ENCODE measurements at regions not wholly inside any gene's neighbourhood (a gene's known extent, or its start where the extent isn't known, plus 50 kb on each side); places are given as distances from the start of the nearest gene placed in this dataset.

DNA sequence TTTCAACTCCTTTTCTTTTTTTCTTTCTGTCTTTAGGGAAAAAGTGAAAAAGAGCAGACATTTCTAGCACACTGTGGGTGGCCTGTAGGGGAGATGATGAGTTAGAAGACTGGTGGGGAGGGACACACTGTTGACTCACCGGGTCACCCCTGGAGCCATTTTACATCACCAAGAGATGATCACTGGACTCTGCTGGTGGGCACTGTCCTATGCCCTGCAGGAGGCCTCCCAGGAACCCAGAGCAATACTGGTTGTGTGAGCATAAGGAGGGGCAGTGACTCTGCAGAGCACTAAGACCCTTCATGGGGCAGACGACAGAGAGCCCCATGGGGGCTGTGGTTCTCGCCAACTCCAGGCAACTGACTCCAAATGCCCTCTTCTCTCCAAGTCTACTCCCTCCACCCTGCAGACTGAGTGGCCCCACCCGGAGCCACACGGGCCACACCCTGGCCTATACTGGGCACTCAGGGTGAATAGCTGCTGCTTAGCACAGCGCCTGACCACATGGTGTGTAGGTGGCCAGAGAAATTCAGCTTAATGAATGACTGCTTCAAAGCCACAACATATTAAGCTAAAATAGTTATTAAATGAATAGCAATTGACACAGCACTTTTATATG, 177.5 kb downstream of the CDC5L start:
- no peak overlapping the region for H3K9ac ChIP-seq (ENCODE audit: low read depth, low read length, poor library complexity, severe bottlenecking)
- H3F3A ChIP-seq (ENCODE audit: low read depth), result no peaks in the 10 kb centered on the region
- no peaks in the 10 kb centered on the region for H3K9me2 ChIP-seq (replicated peaks; ENCODE audit: low read depth, low read length)
- H3K4me1 ChIP-seq (ENCODE audit: insufficient read depth, low read length, poor library complexity, severe bottlenecking), result no peaks in the 10 kb centered on the region
- no peaks in the 10 kb centered on the region for H3K36me3 ChIP-seq (ENCODE audit: insufficient read depth, low read length)
- H3K4me3 ChIP-seq (ENCODE audit: low read length, poor library complexity, severe bottlenecking), result no peak overlapping the region
- H3K27me3 ChIP-seq (ENCODE audit: insufficient read depth, low read length, poor library complexity, severe bottlenecking), result no peaks in the 10 kb centered on the region
- no peaks in the 10 kb centered on the region for H3K79me2 ChIP-seq (ENCODE audit: insufficient read depth, low read length)
- H2AFZ ChIP-seq (ENCODE audit: low read length), result no peak overlapping the region
- H4K20me1 ChIP-seq (ENCODE audit: insufficient read depth, low read length, poor library complexity, severe bottlenecking), result no peaks in the 10 kb centered on the region
- H3K4me2 ChIP-seq (ENCODE audit: low read depth, low read length, poor library complexity, severe bottlenecking), result no peak overlapping the region
- no peaks in the 10 kb centered on the region for H3K9me3 ChIP-seq (ENCODE audit: insufficient read depth, low read depth, low read length)
- TF ChIP-seq, protein P1, sequence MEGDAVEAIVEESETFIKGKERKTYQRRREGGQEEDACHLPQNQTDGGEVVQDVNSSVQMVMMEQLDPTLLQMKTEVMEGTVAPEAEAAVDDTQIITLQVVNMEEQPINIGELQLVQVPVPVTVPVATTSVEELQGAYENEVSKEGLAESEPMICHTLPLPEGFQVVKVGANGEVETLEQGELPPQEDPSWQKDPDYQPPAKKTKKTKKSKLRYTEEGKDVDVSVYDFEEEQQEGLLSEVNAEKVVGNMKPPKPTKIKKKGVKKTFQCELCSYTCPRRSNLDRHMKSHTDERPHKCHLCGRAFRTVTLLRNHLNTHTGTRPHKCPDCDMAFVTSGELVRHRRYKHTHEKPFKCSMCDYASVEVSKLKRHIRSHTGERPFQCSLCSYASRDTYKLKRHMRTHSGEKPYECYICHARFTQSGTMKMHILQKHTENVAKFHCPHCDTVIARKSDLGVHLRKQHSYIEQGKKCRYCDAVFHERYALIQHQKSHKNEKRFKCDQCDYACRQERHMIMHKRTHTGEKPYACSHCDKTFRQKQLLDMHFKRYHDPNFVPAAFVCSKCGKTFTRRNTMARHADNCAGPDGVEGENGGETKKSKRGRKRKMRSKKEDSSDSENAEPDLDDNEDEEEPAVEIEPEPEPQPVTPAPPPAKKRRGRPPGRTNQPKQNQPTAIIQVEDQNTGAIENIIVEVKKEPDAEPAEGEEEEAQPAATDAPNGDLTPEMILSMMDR (conservative IDR thresholded peaks at IDR 0.05; ENCODE audit: low read length), result no peak
- no peak for TF ChIP-seq EZH2phosphoT487 (IDR thresholded peaks at IDR 0.05; ENCODE audit: borderline replicate concordance)

DNA sequence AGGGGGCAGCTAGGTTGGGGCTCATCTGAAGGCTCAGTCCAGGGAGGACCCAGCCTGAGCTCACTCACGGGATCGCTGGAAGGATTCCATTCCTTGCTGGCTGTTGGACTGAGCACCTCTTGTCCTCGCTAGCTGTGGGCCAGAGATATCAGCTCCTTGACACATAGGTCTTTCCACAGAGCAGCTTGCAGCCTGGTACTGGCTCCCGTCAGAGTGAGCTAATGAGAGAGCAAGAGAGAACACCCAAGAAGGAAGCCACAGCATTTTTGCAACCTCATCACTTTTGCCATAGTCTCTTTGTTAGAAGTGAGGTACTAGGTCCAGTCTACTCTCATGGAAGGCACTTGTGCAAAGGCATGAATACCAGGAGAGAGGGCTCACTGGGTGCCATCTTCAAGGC, 179.9 kb downstream of the CDC5L start:
- Histone ChIP-seq H3K36me3 (ENCODE audit: insufficient read depth, low read length) (no peaks in the 10 kb centered on the region), H3K9ac (ENCODE audit: low read depth, low read length, poor library complexity, severe bottlenecking) (no peak overlapping the region), H3K4me2 (ENCODE audit: low read depth, low read length, poor library complexity, severe bottlenecking) (no peak overlapping the region), H3K9me2 (replicated peaks; ENCODE audit: low read depth, low read length) (no peaks in the 10 kb centered on the region), H3K27me3 (ENCODE audit: insufficient read depth, low read length, poor library complexity, severe bottlenecking) (no peaks in the 10 kb centered on the region), H4K20me1 (ENCODE audit: insufficient read depth, low read length, poor library complexity, severe bottlenecking) (no peaks in the 10 kb centered on the region), H2AFZ (ENCODE audit: low read length) (no peak overlapping the region), H3F3A (ENCODE audit: low read depth) (no peaks in the 10 kb centered on the region), H3K4me1 (ENCODE audit: insufficient read depth, low read length, poor library complexity, severe bottlenecking) (no peaks in the 10 kb centered on the region), H3K4me3 (ENCODE audit: low read length, poor library complexity, severe bottlenecking) (no peak overlapping the region), H3K9me3 (ENCODE audit: insufficient read depth, low read depth, low read length) (no peaks in the 10 kb centered on the region), H3K79me2 (ENCODE audit: insufficient read depth, low read length) (no peaks in the 10 kb centered on the region)
- TF ChIP-seq, protein P1 (conservative IDR thresholded peaks at IDR 0.05; ENCODE audit: low read length), result no peak
- TF ChIP-seq EZH2phosphoT487 (IDR thresholded peaks at IDR 0.05; ENCODE audit: borderline replicate concordance), result no peak

- H2AFZ ChIP-seq (ENCODE audit: low read length), result no peak overlapping the region
- H3K4me2 ChIP-seq (ENCODE audit: low read depth, low read length, poor library complexity, severe bottlenecking), result no peak overlapping the region
- H3K9me2 ChIP-seq (replicated peaks; ENCODE audit: low read depth, low read length), result no peaks in the 10 kb centered on the region
- H3F3A ChIP-seq (ENCODE audit: low read depth), result no peaks in the 10 kb centered on the region
- H3K27me3 ChIP-seq (ENCODE audit: insufficient read depth, low read length, poor library complexity, severe bottlenecking), result no peaks in the 10 kb centered on the region
- H3K9ac ChIP-seq (ENCODE audit: low read depth, low read length, poor library complexity, severe bottlenecking), result no peak overlapping the region
- no peaks in the 10 kb centered on the region for H3K4me1 ChIP-seq (ENCODE audit: insufficient read depth, low read length, poor library complexity, severe bottlenecking)
- TF ChIP-seq EZH2phosphoT487 (IDR thresholded peaks at IDR 0.05; ENCODE audit: borderline replicate concordance), result no peak
- TF ChIP-seq, protein P1 (conservative IDR thresholded peaks at IDR 0.05; ENCODE audit: low read length), result no peak
- H3K9me3 ChIP-seq (ENCODE audit: insufficient read depth, low read depth, low read length), result no peaks in the 10 kb centered on the region
- no peaks in the 10 kb centered on the region for H3K79me2 ChIP-seq (ENCODE audit: insufficient read depth, low read length)
- no peak overlapping the region for H3K4me3 ChIP-seq (ENCODE audit: low read length, poor library complexity, severe bottlenecking)
- H4K20me1 ChIP-seq (ENCODE audit: insufficient read depth, low read length, poor library complexity, severe bottlenecking), result no peaks in the 10 kb centered on the region
- H3K36me3 ChIP-seq (ENCODE audit: insufficient read depth, low read length), result no peaks in the 10 kb centered on the region
Measured at GRCh38 chr6:44569131-44569530, 181.6 kb downstream of the CDC5L start.

All from Loucy (cell line).